SK-N-SH (cell line): ENCODE measurements at regions not wholly inside any gene's neighbourhood (a gene's known extent, or its start where the extent isn't known, plus 50 kb on each side); places are given as distances from the start of the nearest gene placed in this dataset.

ENCODE experiments used
- CTCF ChIA-PET: fragments of 300-600, 350-600 bp; formaldehyde crosslinking; extraction: SDS; loops from one replicate; lab custom pipeline; 2021; lab: Yijun Ruan, JAX
- POLR2A ChIA-PET: fragments of 350-600 bp; sonication (Branson Sonifier 250); formaldehyde crosslinking; extraction: SDS; loops from one replicate; lab custom pipeline; 2020; ENCODE audit warnings: antibody characterized with exemption, inconsistent platforms; lab: Yijun Ruan, JAX
- DNase-seq: peaks from one replicate; pipeline ENCODE4 v3.0.0; 2012
- H2AFZ ChIP-seq: fragments of 200-600 bp; sonication (generic); 2 replicates; pipeline ENCODE4 v1.8.1; 2016; ENCODE audit warnings: antibody characterized with exemption, mild to moderate bottlenecking, low read depth
- H3F3A ChIP-seq: fragments of 200-600 bp; sonication (generic); replicated peaks from 2 replicates; pipeline ENCODE3; 2016; ENCODE audit warnings: antibody characterized with exemption, mild to moderate bottlenecking; ENCODE audit not compliant: insufficient read depth
- H3K27ac ChIP-seq, 2 experiments: fragments of 200-500 bp in 1 of 2; fragments of 200-600 bp in 1 of 2; sonication (Bioruptor generic) in 1 of 2; sonication (generic), shearing (Covaris generic) in 1 of 2; 2 replicates each; pipeline versions ENCODE4 v1.5.1 to v1.6.1; 2014 to 2016; ENCODE audit warnings: low read depth in 2 of 2, inconsistent platforms in 1 of 2, low read length in 1 of 2, mild to moderate bottlenecking in 1 of 2, mixed read lengths in 1 of 2
- H3K27me3 ChIP-seq: fragments of 200-600 bp; sonication (generic), shearing (Covaris generic); 2 replicates; pipeline ENCODE4 v1.6.1; 2016; ENCODE audit warnings: mixed run types; ENCODE audit not compliant: insufficient read depth
- H3K36me3 ChIP-seq, 2 experiments: fragments of 200-500 bp in 1 of 2; fragments of 200-600 bp in 1 of 2; sonication (Bioruptor generic) in 1 of 2; sonication (generic) in 1 of 2; replicated peaks in 1 of 2; 2 replicates each; pipeline versions ENCODE3 to v1.5.1; 2014 to 2016; ENCODE audit warnings: low read length in 1 of 2, mild to moderate bottlenecking in 1 of 2; ENCODE audit not compliant: insufficient read depth in 2 of 2, control insufficient read depth in 1 of 2
- H3K4me1 ChIP-seq, 2 experiments: fragments of 200-500 bp in 1 of 2; fragments of 200-600 bp in 1 of 2; sonication (Bioruptor generic) in 1 of 2; sonication (generic), shearing (Covaris generic) in 1 of 2; 2 replicates each; pipeline versions ENCODE4 v1.5.1 to v1.6.1; 2014 to 2016; ENCODE audit warnings: low read depth in 1 of 2, low read length in 1 of 2, mixed run types in 1 of 2; ENCODE audit not compliant: insufficient read depth in 2 of 2, control insufficient read depth in 1 of 2
- H3K4me2 ChIP-seq: fragments of 200-600 bp; sonication (generic), shearing (Covaris generic); 2 replicates; pipeline ENCODE4 v1.6.1; 2017; ENCODE audit warnings: mixed run types
- H3K4me3 ChIP-seq, 2 experiments: fragments of 200-500 bp in 1 of 2; fragments of 200-600 bp in 1 of 2; sonication (Bioruptor generic) in 1 of 2; sonication (generic), shearing (Covaris generic) in 1 of 2; 2 replicates each; pipeline versions ENCODE4 v1.5.1 to v1.8.1; 2014 to 2016; ENCODE audit warnings: low read depth in 2 of 2, inconsistent platforms in 1 of 2, low read length in 1 of 2, mild to moderate bottlenecking in 1 of 2, mixed read lengths in 1 of 2, moderate library complexity in 1 of 2
- H3K79me2 ChIP-seq: fragments of 200-600 bp; sonication (generic); 2 replicates; pipeline ENCODE4 v1.8.1; 2017; ENCODE audit warnings: mild to moderate bottlenecking; ENCODE audit not compliant: insufficient read depth
- H3K9ac ChIP-seq: fragments of 200-600 bp; sonication (generic); 2 replicates; pipeline ENCODE4 v1.6.1; 2017; ENCODE audit warnings: mixed run types
- H3K9me2 ChIP-seq: fragments of 200-600 bp; sonication (generic); 2 replicates; pipeline ENCODE4 v1.6.1; 2017; ENCODE audit warnings: mixed run types
- H3K9me3 ChIP-seq: fragments of 200-600 bp; sonication (generic); 2 replicates; pipeline ENCODE4 v1.6.1; 2017; ENCODE audit warnings: mixed run types, mild to moderate bottlenecking, moderate library complexity
- H4K20me1 ChIP-seq: fragments of 200-600 bp; sonication (generic); 2 replicates; pipeline ENCODE4 v1.6.1; 2017; ENCODE audit warnings: mild to moderate bottlenecking, mixed run types; ENCODE audit not compliant: insufficient read depth
- CHD2 ChIP-seq: fragments of 150-350 bp; IDR thresholded peaks from 2 replicates; pipeline ENCODE4 v1.6.1; 2018; ENCODE audit warnings: low read length; ENCODE audit not compliant: partially characterized antibody
- CTCF ChIP-seq: fragments of 200-600 bp; sonication (generic); IDR thresholded peaks from 2 replicates; pipeline ENCODE4 v1.6.1; 2017; ENCODE audit warnings: antibody characterized with exemption, mild to moderate bottlenecking, moderate library complexity
- ELF1 ChIP-seq: IDR thresholded peaks from 2 replicates; pipeline ENCODE4 v1.4.0; 2012
- EP300 ChIP-seq, 2 experiments: IDR thresholded peaks; 2 replicates each; pipeline versions ENCODE4 v1.4.0 to v1.6.1; 2012; ENCODE audit warnings: borderline replicate concordance in 1 of 2, low read depth in 1 of 2, low read length in 1 of 2
- EZH2phosphoT487 ChIP-seq: fragments of 200-600 bp; sonication (generic); IDR thresholded peaks from 2 replicates; pipeline ENCODE4 v1.6.1; 2017; ENCODE audit warnings: low read depth, mixed run types, mild to moderate bottlenecking, antibody characterized with exemption, moderate library complexity, borderline replicate concordance
- FOSL2 ChIP-seq: IDR thresholded peaks from 2 replicates; pipeline ENCODE4 v1.4.0; 2012; ENCODE audit warnings: low read depth, mild to moderate bottlenecking, moderate library complexity, borderline replicate concordance
- FOXJ3 ChIP-seq: sonication (generic); formaldehyde crosslinking; IDR thresholded peaks from 2 replicates; pipeline ENCODE4 v1.5.1; 2020; ENCODE audit warnings: mild to moderate bottlenecking, missing genetic modification reagents
- GABPA ChIP-seq: IDR thresholded peaks from 2 replicates; pipeline ENCODE4 v1.4.0; 2012; ENCODE audit warnings: low read depth, mild to moderate bottlenecking
- IRF3 ChIP-seq: fragments of 150-350 bp; IDR thresholded peaks from 2 replicates; pipeline ENCODE4 v1.6.1; 2016; ENCODE audit warnings: mild to moderate bottlenecking, low read depth, low read length
- MAX ChIP-seq: IDR thresholded peaks from 2 replicates; pipeline ENCODE4 v1.4.0; 2012; ENCODE audit warnings: low read depth
- MEF2A ChIP-seq: IDR thresholded peaks from 2 replicates; pipeline ENCODE4 v1.4.0; 2012; ENCODE audit warnings: low read depth, borderline replicate concordance
- MXI1 ChIP-seq: IDR thresholded peaks from 2 replicates; pipeline ENCODE4 v1.6.1; 2012; ENCODE audit warnings: mild to moderate bottlenecking, low read depth, low read length, improper control_type of control experiment
- NFIC ChIP-seq: IDR thresholded peaks from 2 replicates; pipeline ENCODE4 v1.4.0; 2012; ENCODE audit warnings: borderline replicate concordance
- NRF1 ChIP-seq: IDR thresholded peaks from 2 replicates; pipeline ENCODE4 v1.6.1; 2012; ENCODE audit warnings: low read depth, mild to moderate bottlenecking, low read length
- RFX5 ChIP-seq: IDR thresholded peaks from 2 replicates; pipeline ENCODE4 v1.6.1; 2012; ENCODE audit warnings: mild to moderate bottlenecking, improper control_type of control experiment, low read length
- RXRA ChIP-seq: IDR thresholded peaks from 2 replicates; pipeline ENCODE4 v1.4.0; 2012; ENCODE audit warnings: low read depth, mild to moderate bottlenecking, borderline replicate concordance
- SMC3 ChIP-seq: IDR thresholded peaks from 2 replicates; pipeline ENCODE4 v1.6.1; 2012; ENCODE audit warnings: low read depth, low read length, improper control_type of control experiment
- TAF1 ChIP-seq: IDR thresholded peaks from 2 replicates; pipeline ENCODE4 v1.6.1; 2012; ENCODE audit warnings: low read depth, mild to moderate bottlenecking, low read length, moderate library complexity, borderline replicate concordance
- TEAD4 ChIP-seq: IDR thresholded peaks from 2 replicates; pipeline ENCODE4 v1.4.0; 2012; ENCODE audit warnings: mild to moderate bottlenecking, borderline replicate concordance; ENCODE audit not compliant: insufficient read depth
- USF1 ChIP-seq: IDR thresholded peaks from 2 replicates; pipeline ENCODE4 v1.4.0; 2012; ENCODE audit warnings: low read depth, borderline replicate concordance
- YY1 ChIP-seq: IDR thresholded peaks from 2 replicates; pipeline ENCODE4 v1.4.0; 2012; ENCODE audit warnings: low read depth, mild to moderate bottlenecking
- ZBTB33 ChIP-seq: IDR thresholded peaks from 2 replicates; pipeline ENCODE4 v1.4.0; 2012; ENCODE audit warnings: low read depth, borderline replicate concordance
- WGBS: methylation state at CpG from one replicate; pipeline ENCODE4 v1.1.6; 2017; ENCODE audit warnings: low lambda C conversion rate; 5-methylcytosine and 5-hydroxymethylcytosine counted together

- Histone ChIP-seq H3K4me2 (no peak overlapping the region), H3K4me1 (no peaks in the 10 kb centered on the region), H3K9ac (no peak overlapping the region), H3K9me2 (no peaks in the 10 kb centered on the region), H3K27me3 (no peaks in the 10 kb centered on the region), H3K27ac (no peak overlapping the region), H2AFZ (no peak overlapping the region), H3F3A (no peaks in the 10 kb centered on the region), H3K79me2 (no peaks in the 10 kb centered on the region), H3K4me3 (no peak overlapping the region), H3K9me3 (no peaks in the 10 kb centered on the region), H3K36me3 (no peaks in the 10 kb centered on the region), H4K20me1 (no peaks in the 10 kb centered on the region)
- POLR2A ChIA-PET = no interaction called here
- CTCF ChIA-PET = no interaction called here
- DNase-seq = no peak
- no peak for TF ChIP-seq IRF3
- no peak for TF ChIP-seq RFX5
- no peak for TF ChIP-seq FOXJ3
- no peak for TF ChIP-seq NRF1
- TF ChIP-seq NFIC = no peak
- TF ChIP-seq FOSL2 = no peak
- no peak for TF ChIP-seq EZH2phosphoT487
- no peak for TF ChIP-seq MEF2A
- TF ChIP-seq TEAD4 = no peak
- no peak for TF ChIP-seq EP300 (IDR thresholded peaks at IDR 0.05; ENCODE audit: borderline replicate concordance in 1 of 2, low read depth in 1 of 2, low read length in 1 of 2)
- 9% methylated on average over 1 of the region's 1 CpG for WGBS
These were observed 198.3 kb downstream of the ADRA2A start for GRCh38 chr10:111275091-111275490.

- POLR2A ChIA-PET = no interaction called here
- CTCF ChIA-PET = no interaction called here
- no peak for DNase-seq
- no peaks in the 10 kb centered on the region for H3K4me1 ChIP-seq
- no peaks in the 10 kb centered on the region for H3K79me2 ChIP-seq
- H3K4me3 ChIP-seq = no peak overlapping the region
- H3K27me3 ChIP-seq = no peaks in the 10 kb centered on the region
- H3K27ac ChIP-seq = no peak overlapping the region
- no peaks in the 10 kb centered on the region for H3K9me2 ChIP-seq
- TF ChIP-seq NFIC = no peak
- TF ChIP-seq TEAD4 = no peak
- TF ChIP-seq CHD2 = no peak
- no peak for TF ChIP-seq ELF1
- no peak for TF ChIP-seq USF1
- no peak for TF ChIP-seq YY1
- no peak for TF ChIP-seq FOSL2
- TF ChIP-seq ZBTB33 = no peak
- no peak for TF ChIP-seq RFX5
- TF ChIP-seq EP300 (IDR thresholded peaks at IDR 0.05; ENCODE audit: borderline replicate concordance in 1 of 2, low read depth in 1 of 2, low read length in 1 of 2) = no peak
- TF ChIP-seq MAX = no peak
- no peak for TF ChIP-seq NRF1
- no peak for TF ChIP-seq CTCF
- no peak for TF ChIP-seq MXI1
- TF ChIP-seq MEF2A = no peak
- no peak for TF ChIP-seq SMC3
- TF ChIP-seq GABPA = no peak
- no peak for TF ChIP-seq RXRA
- no peak for TF ChIP-seq TAF1
- WGBS = 12% methylated on average over 6 of the region's 6 CpGs
- H2AFZ ChIP-seq = no peak overlapping the region
- H3K36me3 ChIP-seq = no peaks in the 10 kb centered on the region
- H4K20me1 ChIP-seq = no peaks in the 10 kb centered on the region
- no peaks in the 10 kb centered on the region for H3F3A ChIP-seq
- no peak overlapping the region for H3K4me2 ChIP-seq
- no peaks in the 10 kb centered on the region for H3K9me3 ChIP-seq
- no peak overlapping the region for H3K9ac ChIP-seq
These were observed 200.8 kb downstream of the ADRA2A start for GRCh38 chr10:111277661-111278060.
